Endothelial cell of umbilical vein (primary cell): ENCODE measurements at regions not wholly inside any gene's neighbourhood (a gene's known extent, or its start where the extent isn't known, plus 50 kb on each side); places are given as distances from the start of the nearest gene placed in this dataset.

ENCODE experiments used
- BruUV-seq: library from RNA; stranded (reverse); fragments of 400-500 nt; replicated peaks from 2 replicates; lab custom pipeline; 2021; lab: Mats Ljungman, UMichigan
- CTCF ChIA-PET: fragments of 300-600, 350-600 bp; sonication (Branson Sonifier 250); formaldehyde crosslinking; loops from one replicate; lab custom pipeline; 2021; ENCODE audit warnings: antibody characterized with exemption, inconsistent platforms; lab: Charles Lee
- POLR2A ChIA-PET: fragments of 300-600, 350-600 bp; sonication (Branson Sonifier 250); formaldehyde crosslinking; loops from one replicate; lab custom pipeline; 2021; ENCODE audit warnings: antibody characterized with exemption, inconsistent platforms; lab: Charles Lee
- DNase-seq: peaks from one replicate; pipeline ENCODE4 v3.0.0-alpha.2; 2011; ENCODE audit warnings: low read depth, low spot score
- FAIRE-seq: peaks from 2 replicates; lab custom pipeline; 2011; peaks lifted over from hg19 to GRCh38; lab: Jason Lieb, UNC
- H2AFZ ChIP-seq: 2 replicates; pipeline ENCODE4 v1.6.0; 2012; ENCODE audit warnings: low read depth, low read length, control low read depth, inconsistent platforms
- H3K27ac ChIP-seq: 2 replicates; pipeline ENCODE4 v1.5.1; 2011; ENCODE audit warnings: low read depth, mild to moderate bottlenecking, control low read depth, low read length, moderate library complexity; ENCODE audit not compliant: insufficient read depth
- H3K27me3 ChIP-seq, 2 experiments: 2 replicates each; pipeline versions ENCODE4 v1.6.0 to v1.6.1; 2011; ENCODE audit warnings: low read length in 2 of 2, mixed read lengths in 1 of 2; ENCODE audit not compliant: control insufficient read depth in 2 of 2, insufficient read depth in 2 of 2
- H3K36me3 ChIP-seq, 2 experiments: 2 replicates in 1 of 2; 3 replicates in 1 of 2; pipeline ENCODE4 v1.5.1; 2011; ENCODE audit warnings: low read length in 2 of 2, mild to moderate bottlenecking in 1 of 2, moderate library complexity in 1 of 2; ENCODE audit not compliant: control insufficient read depth in 2 of 2, insufficient read depth in 2 of 2; ENCODE audit errors: extremely low read depth in 1 of 2
- H3K4me1 ChIP-seq: 3 replicates; pipeline ENCODE4 v1.5.1; 2011; ENCODE audit warnings: mild to moderate bottlenecking, low read length; ENCODE audit not compliant: control insufficient read depth, insufficient read depth; ENCODE audit errors: extremely low read depth
- H3K4me2 ChIP-seq: 2 replicates; pipeline ENCODE4 v1.6.1; 2011; ENCODE audit warnings: low read length, control low read depth, mixed read lengths; ENCODE audit not compliant: insufficient read depth
- H3K4me3 ChIP-seq, 3 experiments: fragments of 200-600 bp in 1 of 3; sonication (generic), shearing (Covaris generic) in 1 of 3; replicated peaks in 1 of 3; 2 replicates each; pipeline ENCODE4 v1.5.1; 2011 to 2016; ENCODE audit warnings: control low read depth in 3 of 3, low read length in 3 of 3, mild to moderate bottlenecking in 2 of 3, inconsistent platforms in 1 of 3, low read depth in 1 of 3, moderate library complexity in 1 of 3; ENCODE audit not compliant: insufficient read depth in 1 of 3
- H3K79me2 ChIP-seq: 2 replicates; pipeline ENCODE4 v1.6.0; 2012; ENCODE audit warnings: low read length, inconsistent platforms; ENCODE audit not compliant: control insufficient read depth, insufficient read depth
- H3K9ac ChIP-seq: replicated peaks from 2 replicates; pipeline ENCODE3; 2011; ENCODE audit warnings: low read length, control low read depth; ENCODE audit not compliant: insufficient read depth; ENCODE audit errors: extremely low read depth
- H3K9me1 ChIP-seq: replicated peaks from 3 replicates; pipeline ENCODE4 v1.6.0; 2011; ENCODE audit warnings: mild to moderate bottlenecking, low read length; ENCODE audit not compliant: control insufficient read depth, insufficient read depth; ENCODE audit errors: extremely low read depth
- H3K9me3 ChIP-seq: replicated peaks from 2 replicates; pipeline ENCODE4 v1.5.1; 2012; ENCODE audit warnings: low read length, inconsistent platforms; ENCODE audit not compliant: control insufficient read depth, insufficient read depth
- H4K20me1 ChIP-seq: replicated peaks from 2 replicates; pipeline ENCODE3; 2011; ENCODE audit warnings: mild to moderate bottlenecking, low read length; ENCODE audit not compliant: control insufficient read depth, insufficient read depth; ENCODE audit errors: extremely low read depth
- EZH2 ChIP-seq: IDR thresholded peaks from 2 replicates; pipeline ENCODE4 v1.6.1; 2012; ENCODE audit warnings: borderline replicate concordance, low read depth, mild to moderate bottlenecking, moderate library complexity, low read length, inconsistent platforms; ENCODE audit not compliant: severe bottlenecking
- FOS ChIP-seq: IDR thresholded peaks from 2 replicates; pipeline ENCODE4 v1.6.1; 2011; ENCODE audit warnings: mild to moderate bottlenecking, low read length, moderate library complexity, borderline replicate concordance; ENCODE audit not compliant: insufficient read depth
- GATA2 ChIP-seq: IDR thresholded peaks from 2 replicates; pipeline ENCODE4 v1.7.0; 2011; ENCODE audit warnings: low read depth, mild to moderate bottlenecking, moderate library complexity, mixed read lengths, low read length; ENCODE audit not compliant: insufficient read length, insufficient read depth
- JUN ChIP-seq: IDR thresholded peaks from 2 replicates; pipeline ENCODE4 v1.6.1; 2011; ENCODE audit warnings: borderline replicate concordance, low read depth; ENCODE audit not compliant: insufficient read length, insufficient read depth
- POLR2AphosphoS5 ChIP-seq: IDR thresholded peaks from 2 replicates; pipeline ENCODE4 v1.6.1; 2012; ENCODE audit warnings: low read depth, mild to moderate bottlenecking, control low read depth, low read length, moderate library complexity; ENCODE audit not compliant: insufficient read depth
- dilution Hi-C: fragments of 300-500 bp; cut with MboI; formaldehyde crosslinking; loops from one replicate; pipeline ENCODE4 v1.15.0; 2019; ENCODE audit warnings: low sequenced_read_pairs; ENCODE audit not compliant: extremely low pct_ligation_motif_present
- intact Hi-C: fragments of 100-400 bp; cut with micrococcal nuclease; formaldehyde crosslinking; loops from one replicate; pipeline ENCODE4 v1.10.0; 2022
- TF ChIP-seq, protein P1 (sequence below), 2 donors: IDR thresholded peaks; 1 replicate in 1 of 2; 2 replicates in 1 of 2; pipeline ENCODE4 v1.5.1; 2011; ENCODE audit warnings: low read length in 2 of 2, mild to moderate bottlenecking in 2 of 2, moderate library complexity in 2 of 2, control low read depth in 1 of 2, inconsistent platforms in 1 of 2, low read depth in 1 of 2; ENCODE audit not compliant: insufficient read depth in 1 of 2; ENCODE audit errors: extremely low read depth in 1 of 2
- TF ChIP-seq, protein P2 (sequence below): IDR thresholded peaks from 2 replicates; pipeline ENCODE4 v1.6.1; 2011; ENCODE audit not compliant: insufficient read depth, insufficient read length

DNA sequence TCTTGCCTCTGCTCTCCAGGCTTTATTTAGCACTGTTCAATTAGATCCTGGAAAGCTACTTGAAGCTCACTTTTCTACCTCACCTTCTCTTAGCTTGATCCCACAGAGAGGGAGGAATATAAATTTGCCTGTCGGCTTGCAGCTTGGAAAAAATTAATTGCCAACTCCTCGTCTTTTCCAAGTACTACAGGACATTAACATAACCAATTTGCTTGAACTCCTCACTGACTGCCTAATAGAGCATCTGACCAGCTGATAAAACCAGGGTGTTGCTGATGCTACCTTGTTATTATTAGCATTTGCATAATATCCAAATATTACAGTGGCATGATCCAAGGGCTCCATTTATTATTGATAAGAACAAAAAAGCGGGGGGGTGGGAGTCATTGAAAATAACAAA is 561.8 kb downstream of the MCTP2 start:
- Histone ChIP-seq H3K27ac (no peak overlapping the region), H3K36me3 (no peaks in the 10 kb centered on the region), H3K9me1 (no peaks in the 10 kb centered on the region), H3K79me2 (no peaks in the 10 kb centered on the region), H3K4me2 (no peak overlapping the region), H3K4me3 (no peak overlapping the region), H3K9ac (no peak overlapping the region), H4K20me1 (no peaks in the 10 kb centered on the region), H3K9me3 (no peaks in the 10 kb centered on the region), H3K4me1 (peaks cover 12% of the 10 kb centered on the region), H2AFZ (no peak overlapping the region), H3K27me3 (no peaks in the 10 kb centered on the region)
- DNase-seq (no peak), FAIRE-seq (no peak)
- TF ChIP-seq POLR2AphosphoS5: no peak
- TF ChIP-seq, protein P1, sequence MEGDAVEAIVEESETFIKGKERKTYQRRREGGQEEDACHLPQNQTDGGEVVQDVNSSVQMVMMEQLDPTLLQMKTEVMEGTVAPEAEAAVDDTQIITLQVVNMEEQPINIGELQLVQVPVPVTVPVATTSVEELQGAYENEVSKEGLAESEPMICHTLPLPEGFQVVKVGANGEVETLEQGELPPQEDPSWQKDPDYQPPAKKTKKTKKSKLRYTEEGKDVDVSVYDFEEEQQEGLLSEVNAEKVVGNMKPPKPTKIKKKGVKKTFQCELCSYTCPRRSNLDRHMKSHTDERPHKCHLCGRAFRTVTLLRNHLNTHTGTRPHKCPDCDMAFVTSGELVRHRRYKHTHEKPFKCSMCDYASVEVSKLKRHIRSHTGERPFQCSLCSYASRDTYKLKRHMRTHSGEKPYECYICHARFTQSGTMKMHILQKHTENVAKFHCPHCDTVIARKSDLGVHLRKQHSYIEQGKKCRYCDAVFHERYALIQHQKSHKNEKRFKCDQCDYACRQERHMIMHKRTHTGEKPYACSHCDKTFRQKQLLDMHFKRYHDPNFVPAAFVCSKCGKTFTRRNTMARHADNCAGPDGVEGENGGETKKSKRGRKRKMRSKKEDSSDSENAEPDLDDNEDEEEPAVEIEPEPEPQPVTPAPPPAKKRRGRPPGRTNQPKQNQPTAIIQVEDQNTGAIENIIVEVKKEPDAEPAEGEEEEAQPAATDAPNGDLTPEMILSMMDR (IDR thresholded peaks at IDR 0.05; ENCODE audit: extremely low read depth in 1 of 2, insufficient read depth in 1 of 2, low read depth in 1 of 2, low read length in 2 of 2): no peak
- TF ChIP-seq, protein P2, sequence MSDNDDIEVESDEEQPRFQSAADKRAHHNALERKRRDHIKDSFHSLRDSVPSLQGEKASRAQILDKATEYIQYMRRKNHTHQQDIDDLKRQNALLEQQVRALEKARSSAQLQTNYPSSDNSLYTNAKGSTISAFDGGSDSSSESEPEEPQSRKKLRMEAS: no peak
- no peak for TF ChIP-seq JUN
- TF ChIP-seq FOS: no peak
- no peak for TF ChIP-seq GATA2
- no peak for TF ChIP-seq EZH2
- BruUV-seq: no TSS peak
- CTCF ChIA-PET: interaction anchor here (2.8 kb wide), 1 partner anchor 51 kb away, joined by 13 read pairs; no protein-coding TSS in a partner anchor
- dilution Hi-C loops: no loop called here
- intact Hi-C loops: loop anchor here (5.0 kb wide), 1 partner anchor 121 kb away; no protein-coding TSS in a partner anchor
- POLR2A ChIA-PET: no interaction called here
